ENCODE measurements at regions not wholly inside any gene's neighbourhood (a gene's known extent, or its start where the extent isn't known, plus 50 kb on each side); places are given as distances from the start of the nearest gene placed in this dataset.

- ATAC-seq (no peak), DNase-seq (ENCODE audit: low read depth, low spot score) (no peak), FAIRE-seq (no peak)
- Histone ChIP-seq H3K4me2 (ENCODE audit: control insufficient read depth, insufficient read depth) (no peak overlapping the region), H2AFZ (ENCODE audit: control insufficient read depth, low read depth, low read length) (no peak overlapping the region), H3K9ac (ENCODE audit: control insufficient read depth, insufficient read depth, low read length) (no peak overlapping the region), H4K20me1 (ENCODE audit: control insufficient read depth, insufficient read depth) (no peaks in the 10 kb centered on the region), H3K27ac (ENCODE audit: control insufficient read depth, insufficient read depth) (no peak overlapping the region), H3K9me3 (replicated peaks; ENCODE audit: control insufficient read depth, insufficient read depth, low read length) (no peaks in the 10 kb centered on the region), H3K4me3 (no peak overlapping the region), H3K36me3 (ENCODE audit: control insufficient read depth in 2 of 2, insufficient read depth in 2 of 2, low read length in 1 of 2) (no peaks in the 10 kb centered on the region), H3K4me1 (ENCODE audit: control insufficient read depth, insufficient read depth, low read length) (no peaks in the 10 kb centered on the region), H3K27me3 (replicated peaks in 1 of 2; ENCODE audit: control insufficient read depth in 2 of 2, insufficient read depth in 2 of 2, low read length in 1 of 2) (no peaks in the 10 kb centered on the region), H3K79me2 (ENCODE audit: control insufficient read depth, insufficient read depth, low read length) (no peaks in the 10 kb centered on the region)
- ChIA-PET POLR2A (no interaction called here), SMC1A (ENCODE audit: uncharacterized antibody, unreplicated experiment) (interaction anchor here (0.8 to 1.1 kb wide), 2 partner anchors 9 to 26 kb away, joined by 3 read pairs; no protein-coding TSS in a partner anchor), CTCF (no interaction called here), RAD21 (ENCODE audit: unreplicated experiment) (no interaction called here)
- intact Hi-C loops (cut with micrococcal nuclease; ENCODE audit: unreplicated experiment) (no loop called here), in situ Hi-C loops (cut with MboI) (no loop called here)
- WGBS (ENCODE audit: insufficient coverage, insufficient replicate concordance, low lambda C conversion rate, missing lambda C conversion rate): 6% methylated on average over 4 of the region's 4 CpGs
- TF ChIP-seq, protein P1, sequence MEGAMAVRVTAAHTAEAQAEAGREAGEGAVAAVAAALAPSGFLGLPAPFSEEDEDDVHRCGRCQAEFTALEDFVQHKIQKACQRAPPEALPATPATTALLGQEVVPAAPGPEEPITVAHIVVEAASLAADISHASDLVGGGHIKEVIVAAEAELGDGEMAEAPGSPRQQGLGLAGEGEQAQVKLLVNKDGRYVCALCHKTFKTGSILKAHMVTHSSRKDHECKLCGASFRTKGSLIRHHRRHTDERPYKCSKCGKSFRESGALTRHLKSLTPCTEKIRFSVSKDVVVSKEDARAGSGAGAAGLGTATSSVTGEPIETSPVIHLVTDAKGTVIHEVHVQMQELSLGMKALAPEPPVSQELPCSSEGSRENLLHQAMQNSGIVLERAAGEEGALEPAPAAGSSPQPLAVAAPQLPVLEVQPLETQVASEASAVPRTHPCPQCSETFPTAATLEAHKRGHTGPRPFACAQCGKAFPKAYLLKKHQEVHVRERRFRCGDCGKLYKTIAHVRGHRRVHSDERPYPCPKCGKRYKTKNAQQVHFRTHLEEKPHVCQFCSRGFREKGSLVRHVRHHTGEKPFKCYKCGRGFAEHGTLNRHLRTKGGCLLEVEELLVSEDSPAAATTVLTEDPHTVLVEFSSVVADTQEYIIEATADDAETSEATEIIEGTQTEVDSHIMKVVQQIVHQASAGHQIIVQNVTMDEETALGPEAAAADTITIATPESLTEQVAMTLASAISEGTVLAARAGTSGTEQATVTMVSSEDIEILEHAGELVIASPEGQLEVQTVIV (IDR thresholded peaks at IDR 0.05; ENCODE audit: borderline replicate concordance, partially characterized antibody): no peak
- TF ChIP-seq BCLAF1 (IDR thresholded peaks at IDR 0.05) (no peak), EGR1 (IDR thresholded peaks at IDR 0.05; ENCODE audit: borderline replicate concordance in 1 of 2, low read depth in 2 of 2, low read length in 2 of 2) (no peak), MTA2 (IDR thresholded peaks at IDR 0.05; ENCODE audit: low read depth) (no peak), YY1 (IDR thresholded peaks at IDR 0.05; ENCODE audit: low read depth, low read length) (no peak), RBBP5 (conservative IDR thresholded peaks at IDR 0.05) (no peak), FOXM1 (IDR thresholded peaks at IDR 0.05; ENCODE audit: low read depth, low read length) (no peak), JUNB (IDR thresholded peaks at IDR 0.05) (no peak), RCOR1 (conservative IDR thresholded peaks at IDR 0.05; ENCODE audit: low read depth, low read length) (no peak), GABPA (IDR thresholded peaks at IDR 0.05; ENCODE audit: low read depth) (no peak), POU2F2 (IDR thresholded peaks at IDR 0.05; ENCODE audit: borderline replicate concordance, low read depth, low read length) (no peak), TAF1 (IDR thresholded peaks at IDR 0.05; ENCODE audit: borderline replicate concordance, low read depth, low read length) (no peak)
- BruUV-seq (replicated peaks): no TSS peak
Observed at GRCh38 chr7:21103426-21104123, 316.9 kb upstream of the SP8 start.
